OCI-LY7 (cell line): ENCODE measurements at regions not wholly inside any gene's neighbourhood (a gene's known extent, or its start where the extent isn't known, plus 50 kb on each side); places are given as distances from the start of the nearest gene placed in this dataset.
"Not testable (repeated sequence)": the region's sequence is repeated elsewhere in the genome, so short reads cannot be mapped to it uniquely, and the experiment has no call there.

ENCODE experiments used
- BruUV-seq: library from RNA; stranded (reverse); fragments of 400-500 nt; replicated peaks from 2 replicates; lab custom pipeline; 2021; lab: Mats Ljungman, UMichigan
- CTCF ChIA-PET: fragments of 300-600 bp; sonication (Branson Sonifier 250); formaldehyde crosslinking; loops from one replicate; lab custom pipeline; 2022; ENCODE audit warnings: antibody characterized with exemption; ENCODE audit not compliant: unreplicated experiment; lab: Charles Lee
- POLR2A ChIA-PET: fragments of 300-600 bp; sonication (Branson Sonifier 250); formaldehyde crosslinking; loops from one replicate; lab custom pipeline; 2022; ENCODE audit warnings: antibody characterized with exemption; lab: Charles Lee
- DNase-seq: peaks from one replicate; pipeline ENCODE4 v3.0.0-alpha.2; 2015; ENCODE audit warnings: low spot score
- H2AFZ ChIP-seq: fragments of 200-600 bp; sonication (generic), shearing (Covaris generic); 2 replicates; pipeline ENCODE4 v1.6.1; 2014; ENCODE audit warnings: mild to moderate bottlenecking, antibody characterized with exemption, low read length, moderate library complexity
- H3K27ac ChIP-seq: fragments of 200-600 bp; sonication (generic); 2 replicates; pipeline ENCODE4 v1.5.1; 2014; ENCODE audit warnings: mixed run types, low read depth, mild to moderate bottlenecking, moderate library complexity, low read length, inconsistent platforms; ENCODE audit not compliant: poor library complexity, severe bottlenecking
- H3K36me3 ChIP-seq: fragments of 200-600 bp; sonication (generic); 2 replicates; pipeline ENCODE4 v1.6.1; 2014; ENCODE audit warnings: mild to moderate bottlenecking, antibody characterized with exemption, low read length, moderate library complexity, mixed read lengths; ENCODE audit not compliant: insufficient read depth
- H3K4me1 ChIP-seq: fragments of 200-600 bp; sonication (generic); 2 replicates; pipeline ENCODE4 v1.5.1; 2014; ENCODE audit warnings: mild to moderate bottlenecking, low read length; ENCODE audit not compliant: insufficient read depth, poor library complexity, severe bottlenecking
- H3K4me2 ChIP-seq: fragments of 200-600 bp; sonication (generic); 2 replicates; pipeline ENCODE4 v1.6.1; 2014; ENCODE audit warnings: mild to moderate bottlenecking, low read length
- H3K4me3 ChIP-seq: fragments of 200-600 bp; sonication (generic); 2 replicates; pipeline ENCODE4 v1.5.1; 2014; ENCODE audit warnings: mild to moderate bottlenecking, low read depth, low read length; ENCODE audit not compliant: poor library complexity, severe bottlenecking
- H3K79me2 ChIP-seq: fragments of 200-600 bp; sonication (generic); 2 replicates; pipeline ENCODE4 v1.6.1; 2016; ENCODE audit warnings: low read depth, mild to moderate bottlenecking, low read length, moderate library complexity, mixed read lengths; ENCODE audit not compliant: insufficient read depth
- H3K9me2 ChIP-seq: fragments of 200-600 bp; sonication (generic); 2 replicates; pipeline ENCODE4 v1.6.1; 2016; ENCODE audit warnings: mild to moderate bottlenecking, low read length, mixed read lengths; ENCODE audit not compliant: insufficient read depth
- H3K9me3 ChIP-seq: fragments of 200-600 bp; sonication (generic); 2 replicates; pipeline ENCODE4 v1.6.1; 2014; ENCODE audit warnings: mild to moderate bottlenecking, mixed run types, low read length, mixed read lengths
- H4K20me1 ChIP-seq: fragments of 200-600 bp; sonication (generic); 2 replicates; pipeline ENCODE4 v1.6.1; 2014; ENCODE audit warnings: mild to moderate bottlenecking, antibody characterized with exemption, low read length, moderate library complexity, mixed read lengths; ENCODE audit not compliant: insufficient read depth
- intact Hi-C: fragments of 100-400 bp; cut with micrococcal nuclease; formaldehyde crosslinking; loops from one replicate; pipeline ENCODE4 v1.10.0; 2022; ENCODE audit not compliant: unreplicated experiment

GRCh38 chr10:47711428-47711827 is 52.0 kb downstream of the SYT15B start:
- H3K9me3 ChIP-seq, intact Hi-C loops, BruUV-seq, H3K4me3 ChIP-seq, H3K4me2 ChIP-seq, POLR2A ChIA-PET, H4K20me1 ChIP-seq, H3K36me3 ChIP-seq, H3K9me2 ChIP-seq, H3K79me2 ChIP-seq, H3K27ac ChIP-seq, H2AFZ ChIP-seq, DNase-seq, H3K4me1 ChIP-seq, CTCF ChIA-PET: not testable (repeated sequence)

- H4K20me1 ChIP-seq, result not testable (repeated sequence)
Measured at GRCh38 chr10:47710443-47710842, 52.9 kb downstream of the SYT15B start.

GRCh38 chr10:47705698-47706414 is 57.5 kb downstream of the SYT15B start:
- H3K79me2 ChIP-seq, H3K27ac ChIP-seq, BruUV-seq, intact Hi-C loops, H3K4me1 ChIP-seq, H2AFZ ChIP-seq, CTCF ChIA-PET, H3K9me2 ChIP-seq, DNase-seq, POLR2A ChIA-PET, H3K36me3 ChIP-seq, H4K20me1 ChIP-seq, H3K9me3 ChIP-seq: not testable (repeated sequence)
- peak overlapping the region; percentile 46; the same call in 1 of the 2 replicates for H3K4me2 ChIP-seq
- peak overlapping the region; percentile 55 for H3K4me3 ChIP-seq

More at GRCh38 chr10:47710443-47710842, 52.9 kb downstream of the SYT15B start:
- H3K4me1 ChIP-seq, H3K4me3 ChIP-seq, H3K27ac ChIP-seq, DNase-seq, H3K4me2 ChIP-seq, BruUV-seq, H3K79me2 ChIP-seq, intact Hi-C loops, H3K9me2 ChIP-seq, H3K9me3 ChIP-seq, POLR2A ChIA-PET, H2AFZ ChIP-seq, H3K36me3 ChIP-seq, CTCF ChIA-PET: not testable (repeated sequence)

GRCh38 chr10:47701285-47701684 is 62.1 kb downstream of the SYT15B start:
- POLR2A ChIA-PET, result not testable (repeated sequence)

GRCh38 chr10:47699854-47700253 is 63.5 kb downstream of the SYT15B start:
- H3K4me2 ChIP-seq, BruUV-seq, H3K27ac ChIP-seq, POLR2A ChIA-PET, H3K36me3 ChIP-seq, intact Hi-C loops, DNase-seq, H3K9me3 ChIP-seq, H3K9me2 ChIP-seq, H3K79me2 ChIP-seq, H4K20me1 ChIP-seq, H2AFZ ChIP-seq, H3K4me3 ChIP-seq, H3K4me1 ChIP-seq, CTCF ChIA-PET: not testable (repeated sequence)

More at GRCh38 chr10:47701285-47701684, 62.1 kb downstream of the SYT15B start:
- H3K36me3 ChIP-seq, intact Hi-C loops, H2AFZ ChIP-seq, BruUV-seq, DNase-seq, CTCF ChIA-PET, H4K20me1 ChIP-seq, H3K27ac ChIP-seq, H3K4me2 ChIP-seq, H3K9me3 ChIP-seq, H3K4me3 ChIP-seq, H3K79me2 ChIP-seq, H3K9me2 ChIP-seq, H3K4me1 ChIP-seq: not testable (repeated sequence)

- H3K4me2 ChIP-seq, H3K4me3 ChIP-seq, H3K27ac ChIP-seq, H3K79me2 ChIP-seq, POLR2A ChIA-PET, CTCF ChIA-PET, intact Hi-C loops, H2AFZ ChIP-seq, H3K4me1 ChIP-seq, H3K9me3 ChIP-seq, H3K9me2 ChIP-seq, DNase-seq, H3K36me3 ChIP-seq, BruUV-seq, H4K20me1 ChIP-seq: not testable (repeated sequence)
Measured at GRCh38 chr10:47696170-47696569, 67.2 kb downstream of the SYT15B start.
